Esophagus muscularis mucosa (tissue), 4 donors: ENCODE measurements at regions not wholly inside any gene's neighbourhood (a gene's known extent, or its start where the extent isn't known, plus 50 kb on each side); places are given as distances from the start of the nearest gene placed in this dataset.

Experiments
- EP300 ChIP-seq: sonication (generic); formaldehyde crosslinking; IDR thresholded peaks from one replicate; pipeline ENCODE4 v1.6.1; 2017; ENCODE audit warnings: antibody characterized with exemption
- POLR2A ChIP-seq: fragments of 450-650 bp; IDR thresholded peaks from one replicate; pipeline ENCODE4 v1.6.1; 2017; ENCODE audit warnings: antibody characterized with exemption, moderate library complexity, mild to moderate bottlenecking, low read depth
- POLR2AphosphoS5 ChIP-seq, 2 donors: sonication (generic); formaldehyde crosslinking; IDR thresholded peaks; one replicate each; pipeline ENCODE4 v1.6.1; 2017; ENCODE audit warnings: antibody characterized with exemption in 2 of 2
- TF ChIP-seq, protein P1 (sequence below), 3 experiments: fragments of 200-600 bp in 2 of 3; fragments of 450-650 bp in 1 of 3; sonication (generic) in 2 of 3; IDR thresholded peaks; one replicate each; pipeline ENCODE4 v1.5.1; 2017 to 2019; ENCODE audit warnings: antibody characterized with exemption in 3 of 3, mild to moderate bottlenecking in 2 of 3, moderate library complexity in 1 of 3

DNA sequence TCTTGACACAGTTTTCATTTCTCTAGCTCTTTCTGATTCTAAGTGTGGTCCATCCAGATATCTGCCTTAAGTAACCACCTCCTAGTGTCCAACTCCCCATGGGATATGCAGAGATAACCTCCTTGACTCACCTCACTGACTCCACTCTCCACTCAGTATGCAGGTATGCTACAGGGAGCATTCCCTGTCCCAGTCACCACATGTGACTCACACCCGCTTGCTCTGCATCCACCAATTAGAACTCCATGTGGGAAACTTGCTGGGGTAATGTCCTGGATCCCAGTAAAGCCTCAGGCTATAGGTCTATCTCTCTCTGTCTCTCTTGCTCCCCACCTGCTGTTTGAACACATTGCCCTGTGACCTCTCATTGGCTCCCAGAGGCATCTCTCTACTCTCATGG lies 563.9 kb downstream of the HTR1A start:
- TF ChIP-seq, protein P1, sequence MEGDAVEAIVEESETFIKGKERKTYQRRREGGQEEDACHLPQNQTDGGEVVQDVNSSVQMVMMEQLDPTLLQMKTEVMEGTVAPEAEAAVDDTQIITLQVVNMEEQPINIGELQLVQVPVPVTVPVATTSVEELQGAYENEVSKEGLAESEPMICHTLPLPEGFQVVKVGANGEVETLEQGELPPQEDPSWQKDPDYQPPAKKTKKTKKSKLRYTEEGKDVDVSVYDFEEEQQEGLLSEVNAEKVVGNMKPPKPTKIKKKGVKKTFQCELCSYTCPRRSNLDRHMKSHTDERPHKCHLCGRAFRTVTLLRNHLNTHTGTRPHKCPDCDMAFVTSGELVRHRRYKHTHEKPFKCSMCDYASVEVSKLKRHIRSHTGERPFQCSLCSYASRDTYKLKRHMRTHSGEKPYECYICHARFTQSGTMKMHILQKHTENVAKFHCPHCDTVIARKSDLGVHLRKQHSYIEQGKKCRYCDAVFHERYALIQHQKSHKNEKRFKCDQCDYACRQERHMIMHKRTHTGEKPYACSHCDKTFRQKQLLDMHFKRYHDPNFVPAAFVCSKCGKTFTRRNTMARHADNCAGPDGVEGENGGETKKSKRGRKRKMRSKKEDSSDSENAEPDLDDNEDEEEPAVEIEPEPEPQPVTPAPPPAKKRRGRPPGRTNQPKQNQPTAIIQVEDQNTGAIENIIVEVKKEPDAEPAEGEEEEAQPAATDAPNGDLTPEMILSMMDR (IDR thresholded peaks at IDR 0.05): no peak
- TF ChIP-seq POLR2AphosphoS5 (IDR thresholded peaks at IDR 0.05) (no peak), EP300 (no peak), POLR2A (no peak)
